GM18861 (cell line): ENCODE measurements at regions not wholly inside any gene's neighbourhood (a gene's known extent, or its start where the extent isn't known, plus 50 kb on each side); places are given as distances from the start of the nearest gene placed in this dataset.

ENCODE experiments used
- ATAC-seq: cut with Tn5 transposase; IDR thresholded peaks from one replicate; pipeline ENCODE4 v1.9.1; 2021; ENCODE audit not compliant: unreplicated experiment

DNA sequence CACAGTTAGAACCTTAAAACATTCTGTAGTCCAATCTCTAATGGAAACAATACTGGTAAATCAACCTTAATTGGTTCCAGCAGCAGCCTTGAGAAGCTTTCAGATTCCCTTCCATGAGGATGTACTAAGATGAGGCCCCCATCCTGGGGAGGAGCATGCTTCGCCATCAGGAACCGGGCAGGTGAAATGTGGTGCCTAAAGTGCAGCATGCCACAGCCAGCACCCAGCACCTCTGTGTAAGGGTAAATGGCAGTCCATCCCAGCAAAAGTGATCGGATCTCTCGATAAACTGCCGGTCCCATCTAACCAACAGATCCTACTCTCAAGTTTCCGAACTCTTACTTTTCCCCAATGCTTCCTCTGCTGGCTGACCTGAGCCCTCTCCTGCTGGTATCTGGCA is 166.3 kb upstream of the PDE10A start:
- ATAC-seq, result no peak

DNA sequence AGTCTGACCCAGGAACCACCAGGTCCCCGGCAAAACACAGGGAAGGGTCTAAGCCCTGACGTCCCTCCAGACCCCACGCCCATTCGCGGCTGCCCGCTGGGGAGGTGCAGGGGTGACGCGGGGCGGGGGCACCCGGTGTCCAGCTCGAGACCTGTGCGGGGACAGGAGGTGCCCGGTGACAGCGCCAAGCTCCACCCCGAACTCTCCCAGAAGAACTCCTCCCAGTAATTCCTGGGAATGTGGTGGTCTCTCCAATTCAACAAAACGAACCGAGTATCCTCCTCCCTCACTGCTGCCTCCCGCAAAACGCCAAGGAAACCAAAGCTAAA is 164.1 kb upstream of the PDE10A start:
- no peak for ATAC-seq

DNA sequence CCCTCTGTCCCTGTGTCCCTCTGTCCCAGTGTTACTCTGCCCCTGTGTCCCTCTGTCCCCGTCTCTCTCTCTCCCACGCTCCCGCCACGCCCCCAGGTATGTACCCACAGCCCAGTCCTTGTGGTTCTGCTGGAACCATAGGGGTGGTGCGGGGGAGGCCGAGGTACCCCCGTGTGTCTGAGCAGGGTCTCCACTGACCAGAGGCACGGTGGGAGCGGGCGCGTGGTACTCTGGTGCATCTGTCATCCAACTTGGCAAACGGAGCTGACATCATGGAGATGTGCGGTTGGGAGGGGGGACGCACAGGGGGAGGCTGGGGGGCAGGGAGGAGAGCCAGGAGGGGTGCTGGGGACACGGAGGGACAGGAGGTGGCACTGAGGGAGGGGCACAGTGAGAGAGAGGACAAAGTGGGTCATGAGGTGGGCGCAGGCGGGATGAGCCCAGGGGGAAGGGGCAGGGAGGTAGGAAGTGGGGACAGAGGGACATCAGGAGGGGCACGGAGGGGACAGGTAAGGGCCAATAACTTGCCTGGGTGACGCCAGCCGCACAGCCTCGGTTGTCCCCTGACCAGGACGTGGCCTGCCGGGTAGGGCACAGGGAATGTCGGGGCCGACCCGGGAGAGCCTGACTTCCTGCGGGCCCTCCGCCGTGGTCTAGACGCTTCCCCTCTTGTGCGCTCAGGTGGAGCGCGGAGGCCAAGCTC is 163.6 kb upstream of the PDE10A start:
- no peak for ATAC-seq

- no peak for ATAC-seq
Observed at GRCh38 chr6:165825256-165825815, 162.3 kb upstream of the PDE10A start.

GRCh38 chr6:165823609-165824326 is 160.7 kb upstream of the PDE10A start:
- no peak for ATAC-seq

DNA sequence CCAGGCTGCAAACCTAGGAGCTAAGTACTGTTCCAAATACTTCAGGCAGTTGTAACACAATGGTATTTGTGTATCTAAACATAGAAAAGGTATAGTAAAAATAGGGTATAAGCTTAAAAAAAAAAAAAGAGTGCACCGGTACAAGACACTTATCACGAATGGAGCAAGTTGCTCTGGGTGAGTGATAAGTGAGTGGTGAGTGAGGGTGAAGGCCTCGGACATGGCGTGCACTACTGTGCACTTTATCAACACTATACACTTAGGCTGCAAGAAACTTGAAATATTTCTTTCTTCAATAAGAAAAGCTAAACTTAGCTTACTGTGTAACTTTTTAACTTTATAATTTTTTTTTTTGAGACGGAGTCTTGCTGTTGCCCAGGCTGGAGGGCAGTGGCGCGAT is 159.5 kb upstream of the PDE10A start:
- ATAC-seq, result no peak

DNA sequence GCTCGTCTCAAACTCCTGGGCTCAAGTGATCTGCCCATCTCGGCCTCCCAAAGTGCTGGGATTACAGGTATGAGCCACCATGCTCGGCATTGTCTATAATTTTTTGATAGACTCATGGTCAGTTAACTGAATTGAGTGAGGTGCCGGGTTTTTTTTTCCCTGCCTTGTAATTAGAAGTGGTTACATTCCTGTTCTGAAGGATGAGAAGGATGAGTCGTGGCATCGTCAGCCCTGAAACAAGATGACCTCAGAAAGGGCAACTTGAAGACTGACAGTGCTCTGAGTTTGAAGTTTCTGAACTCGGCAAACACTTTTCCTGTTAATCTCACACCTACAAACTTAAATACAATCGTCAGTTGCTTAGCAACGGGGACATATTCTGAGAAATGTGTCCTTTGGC is 158.7 kb upstream of the PDE10A start:
- ATAC-seq, result no peak

DNA sequence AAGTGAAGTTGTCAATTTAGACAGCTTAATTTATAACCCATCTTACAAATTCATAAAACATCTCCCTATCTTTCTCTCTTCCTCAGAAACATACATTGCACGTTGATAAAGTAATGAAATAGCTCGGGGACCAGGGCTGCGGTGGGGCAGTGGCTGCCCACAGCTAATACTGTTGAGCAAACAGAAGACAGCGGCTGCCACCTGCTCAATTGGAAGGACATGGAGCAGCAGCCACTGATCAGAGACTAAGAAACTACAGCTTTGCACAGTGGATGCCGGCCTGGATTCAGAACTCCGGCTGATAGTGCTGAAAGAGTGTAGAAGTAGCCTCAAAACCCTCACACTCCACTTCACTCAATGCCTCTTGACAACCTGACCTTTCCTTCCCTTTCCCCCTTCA is 157.9 kb upstream of the PDE10A start:
- no peak for ATAC-seq

DNA sequence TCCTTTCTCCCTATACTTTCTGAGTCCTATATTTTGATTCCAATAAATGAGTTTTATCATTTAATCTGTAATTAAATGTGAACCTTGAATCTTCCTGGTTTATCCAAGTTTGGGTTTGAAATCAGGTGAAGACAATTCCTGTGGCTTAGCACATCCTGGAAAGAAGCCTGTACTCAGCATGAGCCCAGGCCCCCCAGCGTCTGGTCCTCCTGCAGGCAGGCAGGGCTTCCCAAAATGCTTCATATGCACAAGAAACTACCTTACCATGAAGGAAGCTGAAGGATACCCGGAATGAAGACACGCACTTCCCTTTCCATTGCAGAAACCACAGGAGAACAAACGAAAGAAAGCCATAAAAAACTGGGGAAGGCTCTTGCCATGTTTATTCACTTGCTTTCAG is 157.4 kb upstream of the PDE10A start:
- ATAC-seq, result no peak

DNA sequence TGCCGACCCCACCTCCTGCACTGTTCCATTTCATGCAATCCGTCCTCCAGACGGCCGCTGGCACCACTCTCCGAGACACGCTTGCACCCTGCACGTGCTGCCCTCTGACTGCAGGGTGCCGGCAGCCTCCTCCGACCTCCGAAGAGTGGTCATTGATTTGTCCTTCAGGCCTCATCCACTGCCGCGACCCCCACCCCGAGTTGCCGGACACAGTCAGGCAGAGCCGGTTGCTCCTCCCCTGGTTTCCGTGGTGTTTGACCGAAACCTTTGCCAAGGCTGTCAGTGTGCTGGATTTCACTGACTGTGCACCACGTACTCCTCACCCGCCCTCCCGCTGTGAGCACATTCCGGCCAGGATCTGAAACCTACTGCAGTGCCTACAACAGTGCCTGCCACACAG is 156.4 kb upstream of the PDE10A start:
- no peak for ATAC-seq

DNA sequence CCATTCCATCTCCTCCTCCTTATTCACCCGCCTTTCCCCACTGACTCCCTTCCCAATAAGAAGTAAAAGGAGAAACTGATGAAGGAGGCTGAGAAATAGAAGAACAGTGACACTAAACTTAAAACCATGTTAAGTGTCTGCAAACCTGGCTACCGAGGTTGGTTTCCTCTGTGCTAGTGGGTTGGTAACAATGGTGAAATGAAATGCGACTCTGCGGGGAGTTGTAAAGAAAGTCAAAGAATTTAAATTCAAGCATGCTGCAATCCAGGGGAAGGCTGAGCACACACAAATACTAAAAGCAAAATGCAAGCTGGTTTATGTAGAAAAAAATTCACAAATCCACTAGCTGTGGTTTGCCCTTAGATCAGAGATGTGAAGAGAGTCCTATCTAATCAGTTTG is 155.2 kb upstream of the PDE10A start:
- no peak for ATAC-seq

DNA sequence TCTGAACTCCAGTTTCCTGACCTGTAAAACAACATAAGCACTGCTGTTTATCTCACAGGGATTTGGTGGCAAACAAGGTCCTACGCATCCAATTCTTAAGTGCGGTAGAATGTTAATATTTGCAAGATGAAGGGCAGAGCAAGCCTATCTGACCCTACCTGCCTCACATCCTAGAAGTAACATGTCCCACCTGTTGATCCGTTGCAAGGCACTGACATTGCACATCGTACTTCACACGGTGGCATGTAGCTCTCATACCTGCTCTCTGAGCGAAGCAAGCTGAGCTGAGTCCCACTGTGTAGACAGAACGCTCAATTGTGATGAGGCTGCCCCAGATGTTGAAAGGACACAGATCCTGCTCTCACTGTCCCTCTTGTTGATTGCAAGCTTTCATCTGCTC is 154.7 kb upstream of the PDE10A start:
- ATAC-seq, result no peak

- ATAC-seq, result no peak
Observed at GRCh38 chr6:165817148-165817547, 154.1 kb upstream of the PDE10A start.

DNA sequence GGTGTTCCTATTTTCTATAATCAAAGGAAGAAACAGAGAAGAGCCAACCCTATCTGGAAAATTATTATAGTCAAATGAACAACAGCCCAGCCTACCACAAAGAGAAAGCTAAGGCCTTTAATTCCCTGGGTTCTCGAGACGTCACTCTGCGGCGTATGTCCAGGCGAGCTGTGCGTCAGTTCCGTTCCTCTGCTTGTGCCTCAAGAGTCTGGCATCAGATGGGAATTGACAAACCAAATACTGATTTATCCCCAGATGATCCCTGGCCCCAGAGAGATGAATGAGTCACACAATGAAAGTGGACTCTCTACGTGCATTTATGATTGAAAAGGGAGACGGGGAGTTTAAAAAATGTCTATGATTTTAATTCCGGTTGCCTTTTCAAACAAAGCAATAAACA is 151.6 kb upstream of the PDE10A start:
- ATAC-seq, result no peak

GRCh38 chr6:165811512-165811911 is 148.5 kb upstream of the PDE10A start:
- no peak for ATAC-seq

DNA sequence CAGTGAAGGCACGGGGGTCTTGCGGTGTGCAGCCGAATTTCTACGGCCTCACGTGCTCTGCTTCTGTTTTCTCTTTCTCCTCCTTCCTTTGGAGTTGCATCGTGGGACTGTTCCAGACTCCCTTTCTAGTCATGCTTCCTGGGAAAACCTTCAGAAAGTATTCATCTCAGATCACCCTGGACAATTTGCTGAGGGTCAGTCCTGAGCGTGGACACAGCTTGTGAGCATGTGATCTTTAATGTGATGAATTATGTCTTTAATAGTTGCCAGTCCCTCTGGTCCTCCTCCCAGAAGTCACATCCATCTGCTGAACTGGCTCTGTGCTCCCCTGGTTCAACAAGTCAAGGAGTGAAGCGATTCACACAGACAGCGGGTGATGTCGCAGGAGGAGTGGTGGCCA is 145.0 kb upstream of the PDE10A start:
- no peak for ATAC-seq

GRCh38 chr6:165807249-165807960 is 144.4 kb upstream of the PDE10A start:
- ATAC-seq, result no peak

GRCh38 chr6:165806126-165806810 is 143.2 kb upstream of the PDE10A start:
- ATAC-seq, result no peak

- no peak for ATAC-seq
Observed at GRCh38 chr6:165805636-165806035, 142.6 kb upstream of the PDE10A start.

DNA sequence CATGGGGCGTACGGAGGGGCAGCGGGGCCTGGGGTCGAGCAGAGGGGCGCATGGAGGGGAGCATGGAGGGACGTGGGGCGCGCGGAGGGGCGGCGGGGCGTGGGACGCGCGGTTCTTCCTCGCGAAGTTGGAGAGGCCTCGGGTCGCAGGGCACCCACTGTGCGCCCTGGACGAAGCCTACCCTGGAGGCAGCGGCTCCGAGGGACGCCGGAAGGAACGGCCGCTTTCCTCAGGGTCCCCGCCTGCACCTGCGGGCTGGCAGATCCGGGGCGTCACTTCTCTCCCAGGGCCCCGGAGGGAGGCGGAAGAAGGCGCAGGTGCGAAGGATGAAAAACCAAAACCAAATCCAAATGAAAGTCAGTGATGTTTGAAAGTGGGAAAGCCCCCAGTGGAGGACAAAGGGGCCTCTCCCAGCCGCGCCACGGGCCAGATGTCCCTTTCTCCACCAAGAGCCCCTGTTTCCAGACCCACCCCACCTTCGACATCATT is 142.1 kb upstream of the PDE10A start:
- no peak for ATAC-seq

DNA sequence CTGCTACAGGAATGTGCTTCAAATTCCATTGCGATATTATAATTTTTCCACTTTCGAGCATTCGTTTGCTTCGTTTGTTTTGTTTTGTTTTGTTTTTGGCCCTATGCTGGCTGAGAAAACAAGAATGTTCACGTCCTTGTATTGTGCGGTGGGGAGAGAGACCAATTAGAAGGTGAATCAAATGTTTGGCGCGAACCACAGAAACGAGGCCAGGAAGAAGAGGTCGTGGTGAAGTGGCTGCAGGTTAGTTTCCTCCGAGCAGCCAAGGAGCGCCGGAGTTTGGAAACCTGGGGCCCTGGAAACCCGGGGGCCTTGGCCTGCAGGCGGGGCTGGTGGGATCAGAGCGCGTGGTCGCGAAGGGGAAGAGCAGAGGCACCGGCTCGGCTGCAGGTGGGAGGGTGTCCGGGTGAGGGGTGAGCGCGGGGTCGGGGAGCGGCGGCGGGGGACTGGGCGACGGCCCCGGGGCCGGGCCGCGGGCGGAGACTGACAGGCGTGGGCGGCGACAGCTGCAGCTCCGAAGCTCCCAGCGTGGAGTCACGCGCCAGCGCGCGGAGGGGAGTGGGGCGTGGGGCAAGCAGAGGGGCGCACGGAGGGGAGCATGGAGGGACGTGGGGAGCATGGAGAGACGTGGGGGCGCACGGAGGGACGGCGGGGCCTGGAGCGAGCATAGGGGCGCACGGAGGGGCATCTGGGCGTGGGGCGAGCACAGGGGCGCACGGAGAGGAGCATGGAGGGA is 141.5 kb upstream of the PDE10A start:
- no peak for ATAC-seq
